ENCODE measurements at regions not wholly inside any gene's neighbourhood (a gene's known extent, or its start where the extent isn't known, plus 50 kb on each side); places are given as distances from the start of the nearest gene placed in this dataset.

- Histone ChIP-seq H3K36me3 (ENCODE audit: control insufficient read depth, insufficient read depth, low read length) (no peaks in the 10 kb centered on the region), H3K4ac (ENCODE audit: low read depth, low read length) (no peak overlapping the region), H2BK20ac (ENCODE audit: low read depth, low read length) (no peak overlapping the region), H3K4me3 (ENCODE audit: insufficient read depth, low read depth, low read length) (no peak overlapping the region), H3K23ac (ENCODE audit: low read depth, low read length) (no peak overlapping the region), H3K9me1 (ENCODE audit: insufficient read depth, low read length) (no peaks in the 10 kb centered on the region), H4K8ac (ENCODE audit: low read depth in 2 of 2, low read length in 2 of 2) (no peak overlapping the region), H4K91ac (ENCODE audit: insufficient read depth, low read depth, low read length) (no peak overlapping the region), H3K18ac (ENCODE audit: low read depth, low read length) (no peak overlapping the region), H2AFZ (replicated peaks; ENCODE audit: low read length, poor library complexity) (no peak overlapping the region), H2AK9ac (replicated peaks; ENCODE audit: low read depth, low read length, poor library complexity) (no peak overlapping the region), H3K27ac (ENCODE audit: insufficient read depth, low read length) (no peak overlapping the region), H3K79me1 (ENCODE audit: low read depth in 1 of 2, low read length in 2 of 2) (no peaks in the 10 kb centered on the region), H2BK5ac (ENCODE audit: low read depth, low read length, poor library complexity, severe bottlenecking) (no peak overlapping the region), H3K9ac (ENCODE audit: low read depth, low read length) (no peak overlapping the region), H4K20me1 (ENCODE audit: insufficient read depth, low read length) (no peaks in the 10 kb centered on the region), H2BK120ac (ENCODE audit: low read depth, low read length) (no peak overlapping the region), H3K4me2 (ENCODE audit: low read depth, low read length) (no peak overlapping the region), H2AK5ac (ENCODE audit: low read depth, low read length) (no peak overlapping the region), H4K5ac (ENCODE audit: low read depth, low read length) (no peak overlapping the region), H3K56ac (ENCODE audit: extremely low read depth, insufficient read depth, low read length) (no peak overlapping the region), H3K9me3 (ENCODE audit: control insufficient read depth, insufficient read depth, low read length) (no peaks in the 10 kb centered on the region), H3K4me1 (ENCODE audit: control insufficient read depth, insufficient read depth, low read length) (no peaks in the 10 kb centered on the region), H3K14ac (replicated peaks; ENCODE audit: low read depth, low read length) (no peak overlapping the region), H3K27me3 (ENCODE audit: control insufficient read depth, insufficient read depth, low read length) (no peaks in the 10 kb centered on the region), H2BK15ac (ENCODE audit: low read depth, low read length) (no peak overlapping the region)
- intact Hi-C loops (cut with micrococcal nuclease) (no loop called here), in situ Hi-C loops (cut with MboI; ENCODE audit: low sequenced_read_pairs) (no loop called here), dilution Hi-C loops (cut with HindIII; ENCODE audit: low sequenced_read_pairs, unreplicated experiment) (no loop called here)
- DNase-seq = no peak
- WGBS, 2 experiments (ENCODE audit: extremely low coverage in 2 of 2, insufficient read length in 1 of 2) = no CpG with 5 or more reads among the region's 2 CpGs
- POLR2A ChIA-PET (ENCODE audit: unreplicated experiment) = no interaction called here
- ATAC-seq (ENCODE audit: low read depth) = no peak
- TF ChIP-seq ELK1 (IDR thresholded peaks at IDR 0.05; ENCODE audit: borderline replicate concordance, low read depth, low read length) (no peak), SMC3 (IDR thresholded peaks at IDR 0.05; ENCODE audit: low read depth, low read length) (no peak), BHLHE40 (IDR thresholded peaks at IDR 0.05; ENCODE audit: low read depth, low read length) (no peak), CEBPB (IDR thresholded peaks at IDR 0.05; ENCODE audit: low read depth, low read length) (no peak)
- BruUV-seq (replicated peaks) = no TSS peak
- CTCF ChIA-PET = no interaction called here
Measured at GRCh38 chr13:47008318-47008717, 111.5 kb upstream of the HTR2A start.
